ENCODE measurements at regions not wholly inside any gene's neighbourhood (a gene's known extent, or its start where the extent isn't known, plus 50 kb on each side); places are given as distances from the start of the nearest gene placed in this dataset.

DNA sequence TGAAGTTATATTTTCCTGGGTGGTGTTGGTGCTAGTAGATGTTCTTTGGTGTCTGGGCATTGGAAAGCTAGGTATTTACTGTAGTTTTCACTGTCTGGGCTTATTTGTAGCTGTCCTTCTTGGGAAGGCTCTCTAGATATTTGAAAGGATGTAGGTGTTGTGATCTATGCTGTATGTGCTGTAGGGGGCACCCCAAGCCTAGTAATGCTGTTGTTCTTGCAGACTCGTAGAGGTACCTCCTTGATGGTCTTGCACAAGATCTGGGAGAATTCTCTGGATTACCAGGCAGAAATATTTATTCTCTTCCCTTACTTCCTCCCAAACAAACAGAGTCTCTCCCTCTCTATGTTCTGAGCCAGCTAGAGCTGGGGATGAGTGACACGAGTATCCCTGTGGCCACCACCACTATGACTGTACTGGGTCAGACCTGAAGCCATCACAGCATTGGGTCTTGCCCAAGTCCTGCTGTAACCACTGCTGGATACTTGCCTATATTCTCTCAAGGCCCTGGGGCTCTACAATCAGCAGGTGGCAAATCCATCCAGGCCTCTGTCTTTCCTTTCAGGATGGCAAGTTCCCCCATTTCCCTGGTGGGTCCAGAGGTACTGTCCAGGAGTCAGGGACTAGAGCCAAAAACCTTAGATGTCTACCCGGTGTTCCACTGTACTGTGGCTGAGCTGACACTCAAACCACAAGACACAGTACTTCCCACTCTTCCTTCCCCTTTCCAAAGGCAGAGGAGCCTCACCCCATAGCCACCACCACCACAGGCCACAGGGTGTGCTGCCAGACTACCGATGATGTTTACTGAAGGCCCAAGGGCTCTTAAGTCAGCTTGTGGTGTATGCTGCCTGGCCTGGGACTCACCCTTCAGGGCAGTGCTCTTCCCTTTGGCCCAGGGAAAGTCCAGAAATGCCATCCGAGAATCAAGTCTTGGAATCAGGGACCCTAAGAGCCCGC lies 195.2 kb upstream of the DPPA4 start:
- peak; percentile 43 for DNase-seq

DNA sequence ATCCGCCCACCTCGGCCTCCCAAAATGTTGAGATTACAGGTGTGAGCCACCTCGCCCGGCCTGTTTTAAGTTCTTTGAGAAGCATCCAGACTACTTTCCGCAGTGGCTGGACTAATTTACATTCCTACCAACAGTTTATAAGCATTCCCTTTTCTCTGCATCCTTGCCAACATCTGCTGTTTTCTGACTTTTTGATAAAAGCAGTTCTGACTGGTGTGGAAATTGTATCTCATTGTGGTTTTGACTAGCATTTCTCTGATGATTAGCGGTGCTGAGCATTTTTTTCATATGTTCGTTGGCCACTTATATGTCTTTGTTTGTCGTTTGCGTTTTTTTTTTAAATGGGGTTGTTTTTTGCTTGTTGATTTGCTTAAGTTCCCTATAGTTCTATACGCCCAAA lies 208.4 kb upstream of the DPPA4 start:
- DNase-seq, result peak; percentile 24

DNA sequence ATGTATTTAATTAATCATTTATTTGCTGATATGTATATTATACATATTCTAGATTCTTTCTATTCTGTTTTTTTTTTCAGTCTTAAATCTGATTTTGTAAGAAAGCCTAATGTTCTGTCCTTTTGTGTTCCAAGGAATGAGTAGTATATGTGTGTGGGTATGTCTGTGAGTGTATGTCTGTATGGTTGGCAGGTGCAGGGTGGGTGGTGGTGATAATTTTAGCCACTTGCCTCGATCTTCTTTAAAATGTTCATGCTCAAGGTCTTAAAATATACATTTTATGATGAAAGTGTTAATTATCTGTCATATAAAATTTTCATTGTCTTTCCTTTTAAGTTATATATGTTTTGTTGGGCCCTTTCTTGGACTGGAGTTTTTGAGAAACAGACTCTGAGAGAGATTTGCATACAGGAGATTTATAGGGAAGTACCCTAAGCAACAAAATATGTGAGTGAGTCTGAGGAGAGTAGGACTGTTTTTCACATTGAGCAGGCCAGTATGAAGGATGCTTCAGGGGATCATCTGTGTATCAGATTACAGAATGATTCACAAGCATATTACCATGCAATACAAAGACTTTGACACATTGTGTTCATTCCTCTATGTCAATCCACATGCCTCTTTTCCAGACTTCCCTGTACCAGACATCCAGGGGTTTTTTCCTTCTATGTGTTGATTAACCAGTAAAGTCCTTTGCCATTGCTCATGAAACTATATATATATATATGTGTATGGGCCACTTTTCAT lies 211.0 kb upstream of the DPPA4 start:
- DNase-seq, result no peak

DNA sequence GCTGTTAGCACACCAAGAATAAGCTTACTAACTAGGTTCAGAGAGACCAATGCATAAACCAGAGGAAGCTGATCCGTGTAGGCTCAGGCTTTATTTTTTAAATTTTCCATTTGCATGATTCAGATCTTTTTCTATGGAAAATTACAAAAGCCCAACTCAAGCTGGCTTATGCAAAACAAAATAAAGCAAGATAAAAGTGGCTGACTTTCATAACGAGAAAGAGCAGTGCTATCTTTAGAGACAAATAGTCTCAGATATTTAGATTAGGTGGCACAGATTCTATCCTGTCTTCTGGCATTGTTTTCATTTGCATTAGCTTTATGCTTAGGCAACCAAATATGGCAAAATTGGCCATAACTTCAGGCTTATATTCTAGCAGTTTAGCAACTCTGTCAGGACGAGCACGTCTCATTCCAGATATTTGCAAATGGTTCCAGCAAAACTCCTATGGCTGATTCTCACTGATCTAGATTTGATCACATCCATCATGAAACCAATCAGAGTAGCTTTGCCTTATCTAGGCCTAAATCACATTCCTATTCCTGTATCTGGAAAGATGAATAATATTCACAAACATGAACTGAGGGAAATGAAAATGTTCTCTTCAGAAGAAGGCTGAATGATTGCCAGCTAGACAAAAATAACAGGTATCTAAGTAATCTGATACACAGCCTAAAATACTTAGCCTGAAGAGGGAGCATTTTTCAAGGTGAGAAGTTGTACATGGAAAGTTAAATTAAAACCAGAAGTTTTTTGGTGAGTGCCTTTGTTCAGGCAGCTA lies 216.4 kb upstream of the DPPA4 start:
- no peak for DNase-seq

DNA sequence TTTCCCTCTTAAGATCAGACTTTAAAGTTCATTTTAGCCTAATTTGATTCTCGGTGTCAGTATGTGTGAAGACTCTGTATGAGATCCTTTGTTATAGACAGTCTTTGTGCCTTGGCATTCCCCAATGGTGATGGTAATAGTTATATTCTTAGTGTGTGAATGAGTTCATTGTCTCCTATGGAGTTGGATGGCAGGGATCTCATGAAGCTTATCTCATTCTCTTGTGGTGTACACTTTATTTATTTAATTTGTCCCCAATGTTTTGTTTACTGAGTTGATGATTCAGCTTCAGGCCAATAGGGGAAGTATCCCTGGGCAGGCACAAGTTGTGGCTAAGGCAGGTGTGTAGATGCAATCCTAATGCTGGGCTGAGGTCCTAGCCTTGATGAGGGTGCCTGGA lies 222.0 kb upstream of the DPPA4 start:
- no peak for DNase-seq

DNA sequence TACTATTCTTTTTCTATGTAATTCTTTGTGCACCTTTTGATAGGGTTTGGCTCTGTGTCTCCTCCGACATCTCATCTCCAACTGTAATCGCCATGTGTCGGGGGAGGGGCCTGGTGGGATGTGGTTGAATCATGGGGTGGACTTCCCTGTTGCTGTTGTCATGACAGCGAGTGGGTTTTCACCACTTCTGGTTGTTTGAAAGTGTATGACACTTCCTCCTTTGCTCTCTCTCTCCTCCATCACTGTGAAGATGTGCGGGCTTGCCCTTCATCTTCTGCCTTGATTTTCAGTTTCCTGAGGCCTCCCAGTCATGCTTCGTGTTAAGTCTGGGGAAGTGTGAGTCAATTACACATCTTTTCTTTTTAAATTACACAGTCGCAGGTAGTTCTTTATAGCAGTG lies 225.8 kb upstream of the DPPA4 start:
- DNase-seq, result no peak

DNA sequence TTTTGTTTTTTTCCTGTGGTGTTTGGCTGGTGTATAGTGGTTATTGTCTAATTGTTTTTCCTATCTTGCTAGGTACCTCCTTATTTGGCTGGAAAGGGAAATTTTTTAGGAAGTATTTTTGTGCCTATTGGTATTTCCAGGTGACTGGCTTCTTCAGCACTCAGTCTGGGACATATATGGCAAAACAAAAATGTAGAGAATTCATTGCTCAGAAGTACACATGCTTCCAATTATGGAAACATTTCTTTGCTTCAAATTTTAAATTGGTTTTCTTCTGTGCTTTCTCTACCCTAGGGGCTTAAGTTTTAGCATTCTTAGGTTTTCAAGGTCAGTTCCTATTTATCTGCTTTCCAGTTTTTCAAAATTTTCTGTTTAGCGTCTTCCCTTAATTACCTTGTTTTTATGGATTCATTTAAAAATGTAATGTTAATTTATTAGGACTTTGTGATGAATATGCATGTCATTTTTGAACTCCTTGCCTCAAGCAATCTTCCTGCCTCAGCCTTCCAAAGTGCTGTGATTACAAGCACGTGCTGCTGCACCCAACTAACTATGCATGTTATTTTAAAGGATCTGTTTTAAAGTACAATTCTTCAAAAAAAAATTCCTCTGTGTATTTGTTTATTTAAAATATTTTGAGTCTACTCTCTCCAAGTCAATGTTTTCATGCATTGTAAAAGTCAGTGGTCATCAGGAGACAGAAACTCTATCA lies 231.9 kb upstream of the DPPA4 start:
- DNase-seq, result no peak

DNA sequence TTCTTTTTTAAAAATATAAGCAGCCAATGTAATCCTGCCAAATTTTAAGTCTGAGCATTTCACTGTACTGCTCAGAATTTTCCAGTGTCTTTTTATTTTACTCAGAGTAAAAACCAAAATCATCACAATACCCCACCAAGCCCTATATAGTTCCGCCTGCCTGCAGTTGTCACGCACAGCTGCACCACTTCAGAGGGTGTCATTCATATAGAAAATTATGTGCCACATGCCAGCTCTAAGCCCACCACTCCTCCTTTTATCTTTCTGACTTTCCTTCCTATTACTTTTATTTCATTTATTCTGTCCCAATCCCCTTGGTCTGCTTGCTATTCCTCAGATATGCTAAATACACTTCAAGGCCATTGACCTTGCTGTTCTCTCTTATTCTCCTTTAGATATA lies 233.1 kb upstream of the DPPA4 start:
- no peak for DNase-seq

DNA sequence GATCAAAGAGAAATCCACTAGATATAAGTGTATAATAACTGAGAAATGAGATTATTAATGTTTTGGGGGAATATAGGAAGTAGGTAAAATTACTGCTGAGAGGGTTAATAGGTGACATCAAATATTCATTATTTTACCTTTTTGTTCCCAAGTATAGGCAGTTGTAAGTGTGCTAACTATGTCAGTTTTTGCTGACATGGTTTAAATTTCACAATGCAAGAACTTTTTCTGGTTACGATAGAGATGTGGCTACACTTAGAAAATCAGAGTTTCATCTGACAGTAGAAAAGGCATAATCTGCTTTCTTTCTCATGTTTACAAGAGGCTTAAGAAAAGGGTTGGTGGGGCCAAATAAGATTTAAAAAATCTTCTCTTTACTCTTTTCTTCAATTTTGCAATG lies 235.0 kb upstream of the DPPA4 start:
- no peak for DNase-seq

DNA sequence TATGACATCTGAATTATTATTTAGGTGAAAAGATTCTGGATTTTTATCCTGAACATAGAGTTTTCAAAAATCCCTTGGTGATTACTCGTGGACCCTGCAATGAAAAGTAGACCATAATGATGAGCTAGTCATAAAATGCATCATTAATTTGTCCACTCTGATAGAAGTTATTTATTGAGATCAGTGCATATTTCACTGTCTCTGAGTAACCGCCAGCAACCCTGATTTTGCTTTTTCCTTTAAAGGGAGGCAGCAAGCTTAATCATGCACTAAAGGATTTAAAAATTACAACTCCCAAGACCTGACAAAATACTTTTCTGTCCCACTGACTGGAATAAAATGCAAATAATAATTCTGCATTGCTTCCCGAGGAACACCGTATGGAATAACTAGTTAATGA lies 259.6 kb upstream of the DPPA4 start:
- DNase-seq, result no peak

DNA sequence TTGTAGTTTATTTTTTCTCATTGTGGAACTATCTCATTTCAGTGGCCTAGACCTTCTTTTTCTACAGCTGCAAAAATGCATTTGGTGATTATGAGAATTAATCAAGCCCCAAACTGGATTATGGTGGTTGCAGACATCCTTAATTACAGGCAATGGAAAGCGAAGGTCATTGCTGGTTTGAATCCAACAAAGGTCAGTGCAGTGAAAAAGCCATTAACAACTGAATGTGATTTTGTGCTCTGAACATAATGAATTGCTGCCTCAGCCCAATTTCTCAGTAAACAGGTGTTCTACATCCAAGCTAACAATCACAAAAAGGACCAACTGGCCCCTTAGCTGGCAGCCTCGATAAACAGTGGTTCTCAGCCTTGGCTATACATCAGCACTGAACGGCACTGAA lies 260.1 kb upstream of the DPPA4 start:
- no peak for DNase-seq

DNA sequence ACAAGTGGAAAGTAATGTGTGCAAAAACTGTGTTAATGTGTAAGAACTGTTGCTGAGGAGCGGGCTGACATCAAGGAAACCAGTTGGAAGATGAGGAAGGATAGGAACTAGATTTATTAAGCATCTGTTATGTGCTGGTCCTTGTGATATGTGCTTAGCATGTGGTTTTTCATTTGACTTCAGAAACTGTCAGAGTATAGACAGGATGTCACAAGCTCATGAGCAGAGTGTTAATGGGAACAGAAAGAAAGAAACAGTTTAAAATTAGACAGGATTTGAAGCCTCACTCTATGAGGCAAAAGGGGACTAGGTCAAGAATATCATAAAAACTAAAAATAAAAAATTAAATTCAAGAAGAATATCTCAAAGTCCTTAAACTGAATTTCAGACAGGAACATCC lies 270.6 kb upstream of the DPPA4 start:
- no peak for DNase-seq

DNA sequence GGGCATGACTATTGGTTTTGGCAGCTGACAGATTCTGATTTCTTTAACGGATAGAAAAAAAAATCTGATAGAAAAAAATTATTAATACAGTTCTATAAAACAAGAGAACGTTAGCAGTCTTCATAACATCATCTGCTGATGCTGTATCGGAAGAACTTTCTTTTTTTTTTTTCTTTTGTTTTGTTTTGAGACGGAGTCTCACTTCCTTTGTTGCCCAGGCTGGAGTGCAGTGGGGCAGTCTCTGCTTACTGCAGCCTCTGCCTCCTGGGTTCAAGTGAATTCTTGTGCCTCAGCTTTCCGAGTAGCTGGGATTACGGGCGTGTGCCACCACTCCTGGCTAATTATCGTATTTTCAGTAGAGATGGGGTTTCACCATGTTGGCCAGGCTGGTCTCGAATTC lies 271.2 kb upstream of the DPPA4 start:
- no peak for DNase-seq

DNA sequence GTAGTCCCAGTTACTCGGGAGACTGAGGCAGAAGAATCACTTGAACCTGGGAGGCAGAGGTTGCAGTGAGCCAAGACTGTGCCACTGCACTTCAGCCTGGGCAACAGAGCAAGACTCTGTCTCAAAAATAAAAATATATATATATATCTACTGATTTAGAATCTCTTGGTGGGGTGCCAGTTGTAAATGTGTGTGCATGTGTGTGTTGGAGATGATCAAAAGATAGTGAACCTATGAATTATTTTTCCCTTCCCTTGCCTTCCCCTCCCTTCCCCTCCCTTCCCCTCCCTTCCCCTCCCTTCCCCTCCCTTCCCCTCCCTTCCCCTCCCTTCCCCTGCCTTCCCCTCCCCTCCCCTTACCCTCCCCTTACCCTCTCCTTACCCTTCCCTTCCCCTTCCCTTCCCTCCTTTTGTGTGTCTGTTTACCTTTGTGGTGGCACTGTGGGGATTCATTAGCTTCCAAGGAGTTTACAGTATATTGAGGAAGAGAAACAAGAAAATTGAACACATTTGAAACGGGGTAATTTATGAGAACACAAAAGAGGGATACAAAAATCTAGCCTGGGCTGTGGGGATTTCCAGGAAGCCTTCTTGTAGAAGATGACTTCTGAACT lies 281.5 kb upstream of the DPPA4 start:
- no peak for DNase-seq

DNA sequence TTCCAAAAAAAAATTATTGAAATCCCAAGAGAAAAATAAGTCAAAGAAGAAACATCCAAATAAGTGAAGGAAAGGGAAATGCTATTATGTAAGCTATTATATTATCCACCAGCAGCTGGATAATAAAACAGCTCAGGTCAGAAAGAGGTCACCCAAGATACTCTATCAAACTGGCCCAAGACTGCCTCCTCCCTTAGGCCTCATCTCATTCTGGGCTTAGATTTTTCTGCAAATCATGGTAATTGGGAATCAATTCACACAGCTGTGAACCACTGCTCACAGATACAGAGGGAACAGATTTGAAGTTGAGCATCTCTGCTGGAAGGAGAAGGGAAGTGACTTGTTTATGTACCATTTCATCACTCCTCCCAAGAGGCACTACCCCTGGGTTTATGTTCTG lies 294.6 kb upstream of the DPPA4 start:
- DNase-seq, result no peak

DNA sequence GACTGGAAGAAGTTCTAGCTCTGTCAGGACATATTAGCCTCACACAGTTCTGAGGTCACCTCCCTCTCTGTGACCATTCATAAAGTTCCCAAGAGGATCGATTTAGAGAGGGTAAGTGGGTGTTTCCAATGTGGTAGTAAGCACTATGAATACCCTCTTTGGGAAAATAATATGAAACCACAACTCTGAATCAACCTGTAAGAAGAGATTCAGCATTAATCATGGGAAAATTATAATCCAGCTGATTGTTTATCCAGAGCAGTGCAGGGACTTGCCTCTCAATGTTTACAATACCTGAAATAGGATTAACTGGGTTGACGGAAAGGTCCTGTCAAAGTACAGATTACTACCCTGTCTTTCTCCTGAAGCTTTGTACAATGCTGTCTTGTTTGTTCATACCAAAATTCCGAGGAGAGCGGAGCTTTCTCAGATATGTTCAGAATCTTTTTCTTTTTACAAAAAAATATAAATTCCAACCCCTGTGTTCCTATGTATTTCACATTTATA lies 302.9 kb upstream of the DPPA4 start:
- no peak for DNase-seq

DNA sequence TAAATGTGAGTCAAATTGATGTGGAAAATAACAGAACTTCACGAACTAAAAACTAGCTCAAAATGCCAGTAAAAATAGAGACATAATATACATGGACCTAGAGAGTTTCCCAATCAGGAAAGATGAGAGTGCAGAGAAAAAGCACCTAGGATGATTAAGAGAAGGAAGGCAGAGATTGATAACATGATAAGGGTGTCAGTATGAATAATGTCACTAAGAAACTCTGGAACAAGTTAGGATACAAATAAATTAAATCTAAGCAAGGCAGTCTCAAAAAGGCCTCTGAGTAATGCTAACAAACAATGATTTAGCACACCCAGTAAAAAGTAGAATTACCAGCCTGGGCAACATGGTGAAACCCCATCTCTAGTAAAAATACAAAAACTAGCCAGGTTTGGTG lies 304.7 kb upstream of the DPPA4 start:
- DNase-seq, result no peak

DNA sequence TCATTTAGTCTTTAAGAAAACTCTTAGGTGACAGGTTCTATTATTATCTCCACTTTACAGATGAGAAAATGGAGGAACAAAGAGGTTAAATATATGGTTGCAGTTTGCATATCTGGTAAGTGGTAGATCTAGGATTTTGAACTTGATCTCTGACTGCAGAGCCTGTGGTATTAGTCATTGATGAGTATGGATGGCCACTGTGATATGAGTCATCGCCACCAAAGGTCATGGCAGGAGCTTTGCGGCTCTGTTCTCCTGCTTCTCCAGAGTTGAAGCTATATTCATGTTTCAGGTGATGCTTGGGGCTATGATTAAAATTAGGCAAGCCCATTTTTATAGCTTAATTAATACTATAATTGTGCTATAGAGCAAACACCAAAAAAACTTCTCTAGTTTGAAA lies 306.2 kb upstream of the DPPA4 start:
- no peak for DNase-seq

DNA sequence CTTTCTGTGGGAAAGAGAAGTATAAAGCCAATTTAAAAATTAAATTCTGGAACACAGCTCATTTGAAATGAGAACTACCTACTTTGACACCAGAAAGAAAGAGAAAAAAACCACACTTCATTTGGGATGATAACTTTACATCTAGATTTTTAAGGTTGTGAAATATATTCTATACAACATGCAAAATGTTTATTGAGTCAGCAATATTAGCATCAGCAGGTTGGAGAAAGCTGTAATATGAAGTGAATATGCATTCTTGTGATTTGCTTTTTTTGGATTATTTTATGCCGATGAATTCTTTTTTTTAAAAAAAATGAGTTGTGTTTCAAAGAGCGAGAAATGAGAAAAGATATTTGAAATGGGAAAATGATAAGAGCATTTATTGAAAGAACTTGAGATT lies 307.0 kb upstream of the DPPA4 start:
- no peak for DNase-seq

DNA sequence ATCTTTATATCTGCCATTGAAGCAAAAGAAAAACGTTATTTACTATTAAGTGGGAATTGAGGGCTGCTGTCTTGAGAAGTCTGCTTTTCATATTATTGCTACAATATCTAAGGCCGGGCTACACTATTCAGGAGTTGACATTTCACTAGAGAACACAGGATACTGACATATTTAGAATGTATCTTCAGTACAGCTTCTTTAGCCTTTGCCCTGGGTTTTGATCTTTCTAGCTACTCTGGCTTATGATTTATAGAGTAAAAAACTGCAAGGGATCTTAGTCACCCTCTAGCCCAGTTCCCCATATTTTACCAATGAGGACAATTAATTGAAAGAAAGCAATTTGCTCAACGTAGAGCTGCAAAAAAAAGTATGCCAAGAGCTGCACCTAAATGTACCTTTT lies 307.4 kb upstream of the DPPA4 start:
- no peak for DNase-seq

DNA sequence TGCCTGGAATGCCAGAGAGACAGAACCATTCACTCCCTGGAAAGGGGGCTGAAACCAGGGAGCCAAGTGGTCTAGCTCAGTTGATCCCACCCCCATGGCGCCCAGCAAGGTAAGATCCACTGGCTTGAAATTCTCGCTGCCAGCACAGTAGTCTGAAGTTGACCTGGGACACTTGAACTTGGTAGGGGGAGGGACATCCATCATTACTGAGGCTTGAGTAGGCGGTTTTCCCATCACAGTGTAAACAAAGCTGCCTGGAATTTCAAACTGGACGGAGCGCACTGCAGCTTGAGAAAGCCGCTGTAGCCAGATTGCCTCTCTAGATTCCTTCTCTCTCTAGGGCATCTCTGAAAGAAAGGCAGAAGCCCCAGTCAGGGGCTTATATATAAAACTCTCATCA lies 310.7 kb upstream of the DPPA4 start:
- no peak for DNase-seq

DNA sequence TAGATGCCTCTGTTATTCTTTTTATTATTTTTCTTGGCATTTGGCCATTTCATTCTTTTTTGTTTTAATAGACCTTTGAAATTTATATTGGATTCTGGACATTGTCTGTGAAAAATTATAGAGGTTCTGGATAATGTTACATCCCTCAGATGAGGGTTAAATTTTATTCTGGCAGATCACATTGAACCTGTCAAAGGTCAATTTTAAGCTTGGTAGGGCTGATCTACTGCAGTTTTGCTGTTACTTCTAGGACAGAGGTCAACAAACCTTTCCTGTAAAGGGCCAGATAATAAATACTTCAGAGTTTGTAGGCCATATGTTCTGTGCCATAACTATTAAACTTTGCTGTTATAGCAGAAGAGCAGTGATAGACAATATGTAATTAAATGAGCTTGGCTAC lies 318.9 kb upstream of the DPPA4 start:
- no peak for DNase-seq
